ENCODE measurements at regions not wholly inside any gene's neighbourhood (a gene's known extent, or its start where the extent isn't known, plus 50 kb on each side); places are given as distances from the start of the nearest gene placed in this dataset.

- no peak for TF ChIP-seq CTCF (IDR thresholded peaks at IDR 0.05; ENCODE audit: low read depth, low read length)
- in situ Hi-C loops (cut with HindIII; ENCODE audit: low sequenced_read_pairs): no loop called here
- DNase-seq (ENCODE audit: low read depth, low spot score): no peak
- no peak overlapping the region for H3K4me3 ChIP-seq (ENCODE audit: low read depth, low read length)
Measured at GRCh38 chr5:122561209-122561608, 213.7 kb upstream of the SNX2 start.

- TF ChIP-seq CTCF (IDR thresholded peaks at IDR 0.05; ENCODE audit: low read depth, low read length): no peak
- H3K4me3 ChIP-seq (ENCODE audit: low read depth, low read length): no peak overlapping the region
- in situ Hi-C loops (cut with HindIII; ENCODE audit: low sequenced_read_pairs): no loop called here
- DNase-seq (ENCODE audit: low read depth, low spot score): no peak
Measured at GRCh38 chr5:122565331-122565730, 209.5 kb upstream of the SNX2 start.

GRCh38 chr5:122576256-122577016, 198.4 kb upstream of the SNX2 start:
- DNase-seq (ENCODE audit: low read depth, low spot score): peak; percentile 43
- H3K4me3 ChIP-seq (ENCODE audit: low read depth, low read length): no peak overlapping the region
- in situ Hi-C loops (cut with HindIII; ENCODE audit: low sequenced_read_pairs): no loop called here
- TF ChIP-seq CTCF (IDR thresholded peaks at IDR 0.05; ENCODE audit: low read depth, low read length): no peak

GRCh38 chr5:122581629-122582028, 193.3 kb upstream of the SNX2 start:
- in situ Hi-C loops (cut with HindIII; ENCODE audit: low sequenced_read_pairs): no loop called here
- no peak for TF ChIP-seq CTCF (IDR thresholded peaks at IDR 0.05; ENCODE audit: low read depth, low read length)
- no peak for DNase-seq (ENCODE audit: low read depth, low spot score)
- no peak overlapping the region for H3K4me3 ChIP-seq (ENCODE audit: low read depth, low read length)

- in situ Hi-C loops (cut with HindIII; ENCODE audit: low sequenced_read_pairs): no loop called here
- DNase-seq (ENCODE audit: low read depth, low spot score): no peak
- TF ChIP-seq CTCF (IDR thresholded peaks at IDR 0.05; ENCODE audit: low read depth, low read length): no peak
Measured at GRCh38 chr5:122584411-122585300, 190.2 kb upstream of the SNX2 start.

GRCh38 chr5:122585371-122585770, 189.5 kb upstream of the SNX2 start:
- in situ Hi-C loops (cut with HindIII; ENCODE audit: low sequenced_read_pairs): no loop called here
- no peak for TF ChIP-seq CTCF (IDR thresholded peaks at IDR 0.05; ENCODE audit: low read depth, low read length)
- DNase-seq (ENCODE audit: low read depth, low spot score): no peak
- no peak overlapping the region for H3K4me3 ChIP-seq (ENCODE audit: low read depth, low read length)

More at GRCh38 chr5:122584411-122585300, 190.2 kb upstream of the SNX2 start:
- no peak overlapping the region for H3K4me3 ChIP-seq (ENCODE audit: low read depth, low read length)
